NCI-H524 (cell line): ENCODE measurements at regions not wholly inside any gene's neighbourhood (a gene's known extent, or its start where the extent isn't known, plus 50 kb on each side); places are given as distances from the start of the nearest gene placed in this dataset.

ENCODE experiments used
- DNase-seq, 2 experiments: peaks; one replicate each; lab custom pipeline; 2025; lab: John Stamatoyannopoulos, UW

GRCh38 chr22:48351376-48352085 is 1476.1 kb downstream of the BRD1 start:
- DNase-seq: no peak

- DNase-seq: no peak
Observed at GRCh38 chr22:48350456-48350855, 1477.2 kb downstream of the BRD1 start.

GRCh38 chr22:48348855-48349254 is 1478.8 kb downstream of the BRD1 start:
- DNase-seq: no peak

- no peak for DNase-seq
Observed at GRCh38 chr22:48347311-48347710, 1480.4 kb downstream of the BRD1 start.

GRCh38 chr22:48346911-48347310 is 1480.8 kb downstream of the BRD1 start:
- no peak for DNase-seq

- no peak for DNase-seq
Observed at GRCh38 chr22:48346311-48346710, 1481.4 kb downstream of the BRD1 start.

GRCh38 chr22:48345631-48346030 is 1482.0 kb downstream of the BRD1 start:
- DNase-seq: no peak

- DNase-seq: no peak
Observed at GRCh38 chr22:48343461-48343860, 1484.2 kb downstream of the BRD1 start.

- DNase-seq: no peak
Observed at GRCh38 chr22:48342732-48343131, 1484.9 kb downstream of the BRD1 start.

GRCh38 chr22:48342016-48342415 is 1485.7 kb downstream of the BRD1 start:
- DNase-seq: no peak

- no peak for DNase-seq
Observed at GRCh38 chr22:48340727-48341709, 1486.7 kb downstream of the BRD1 start.

GRCh38 chr22:48340191-48340590 is 1487.5 kb downstream of the BRD1 start:
- no peak for DNase-seq

- DNase-seq: no peak
Observed at GRCh38 chr22:48338793-48339705, 1488.6 kb downstream of the BRD1 start.

- no peak for DNase-seq
Observed at GRCh38 chr22:48337957-48338792, 1489.5 kb downstream of the BRD1 start.

GRCh38 chr22:48336339-48337060 is 1491.2 kb downstream of the BRD1 start:
- no peak for DNase-seq

GRCh38 chr22:48335442-48336139 is 1492.1 kb downstream of the BRD1 start:
- DNase-seq: no peak

GRCh38 chr22:48334971-48335370 is 1492.7 kb downstream of the BRD1 start:
- DNase-seq: no peak

GRCh38 chr22:48333816-48334735 is 1493.6 kb downstream of the BRD1 start:
- no peak for DNase-seq

GRCh38 chr22:48333323-48333763 is 1494.3 kb downstream of the BRD1 start:
- DNase-seq: no peak
